Liver (tissue), 8 donors: ENCODE measurements at regions not wholly inside any gene's neighbourhood (a gene's known extent, or its start where the extent isn't known, plus 50 kb on each side); places are given as distances from the start of the nearest gene placed in this dataset.

Source experiments
- DNase-seq: peaks from one replicate; pipeline ENCODE4 v3.0.0-alpha.2; 2017; ENCODE audit warnings: low spot score
- H3K27ac ChIP-seq, 2 donors: one replicate each; pipeline ENCODE4 v1.7.0; 2013; ENCODE audit warnings: inconsistent platforms in 2 of 2, low read length in 2 of 2, control low read depth in 1 of 2, low read depth in 1 of 2, mild to moderate bottlenecking in 1 of 2
- H3K27me3 ChIP-seq, 4 donors: one replicate each; pipeline versions ENCODE4 v1.6.1 to v1.7.0; 2013; ENCODE audit warnings: low read length in 3 of 4, inconsistent platforms in 1 of 4, mild to moderate bottlenecking in 1 of 4, moderate library complexity in 1 of 4; ENCODE audit not compliant: control insufficient read depth in 4 of 4, insufficient read depth in 4 of 4
- H3K36me3 ChIP-seq, 4 donors: one replicate each; pipeline versions ENCODE4 v1.6.1 to v1.7.0; 2013; ENCODE audit warnings: low read length in 3 of 4, mild to moderate bottlenecking in 3 of 4, low read depth in 1 of 4, moderate library complexity in 1 of 4; ENCODE audit not compliant: control insufficient read depth in 4 of 4, insufficient read depth in 3 of 4
- H3K4me1 ChIP-seq, 4 donors: one replicate each; pipeline versions ENCODE4 v1.6.1 to v1.7.0; 2013; ENCODE audit warnings: low read length in 3 of 4, mild to moderate bottlenecking in 3 of 4, moderate library complexity in 1 of 4; ENCODE audit not compliant: control insufficient read depth in 4 of 4, insufficient read depth in 4 of 4
- H3K4me3 ChIP-seq, 3 donors: one replicate each; pipeline versions ENCODE4 v1.6.1 to v1.7.0; 2013; ENCODE audit warnings: low read length in 3 of 3, control low read depth in 1 of 3, low read depth in 1 of 3, mild to moderate bottlenecking in 1 of 3
- H3K9ac ChIP-seq, 2 donors: one replicate each; pipeline ENCODE4 v1.7.0; 2013; ENCODE audit warnings: low read length in 2 of 2, mild to moderate bottlenecking in 2 of 2, moderate library complexity in 2 of 2, control low read depth in 1 of 2, low read depth in 1 of 2
- H3K9me3 ChIP-seq, 4 donors: one replicate each; pipeline versions ENCODE4 v1.6.1 to v1.7.0; 2013; ENCODE audit warnings: low read length in 3 of 4; ENCODE audit not compliant: control insufficient read depth in 4 of 4
- EGR1 ChIP-seq, 2 donors: IDR thresholded peaks; 2 replicates each; pipeline ENCODE4 v1.6.1; 2016 to 2018; ENCODE audit warnings: antibody characterized with exemption in 2 of 2, low read depth in 2 of 2
- FOXA1 ChIP-seq: IDR thresholded peaks from 2 replicates; pipeline ENCODE4 v1.6.1; 2016; ENCODE audit warnings: antibody characterized with exemption
- FOXA2 ChIP-seq: IDR thresholded peaks from 2 replicates; pipeline ENCODE4 v1.6.1; 2016; ENCODE audit warnings: antibody characterized with exemption
- HNF4A ChIP-seq, 2 donors: conservative IDR thresholded peaks; 2 replicates each; pipeline ENCODE4 v1.6.1; 2016; ENCODE audit warnings: antibody characterized with exemption in 2 of 2, mild to moderate bottlenecking in 2 of 2
- HNF4G ChIP-seq: IDR thresholded peaks from 2 replicates; pipeline ENCODE4 v1.6.1; 2016; ENCODE audit warnings: antibody characterized with exemption
- JUND ChIP-seq, 2 donors: IDR thresholded peaks; 2 replicates each; pipeline ENCODE4 v1.6.1; 2016; ENCODE audit warnings: antibody characterized with exemption in 2 of 2
- NR2F2 ChIP-seq: IDR thresholded peaks from 2 replicates; pipeline ENCODE4 v1.6.1; 2016; ENCODE audit warnings: antibody characterized with exemption
- RAD21 ChIP-seq, 2 donors: IDR thresholded peaks; 2 replicates each; pipeline ENCODE4 v1.6.1; 2016; ENCODE audit warnings: antibody characterized with exemption in 2 of 2, mild to moderate bottlenecking in 2 of 2
- REST ChIP-seq: IDR thresholded peaks from 2 replicates; pipeline ENCODE4 v1.6.1; 2016; ENCODE audit warnings: antibody characterized with exemption, mild to moderate bottlenecking
- SP1 ChIP-seq: IDR thresholded peaks from 2 replicates; pipeline ENCODE4 v1.6.1; 2018; ENCODE audit warnings: antibody characterized with exemption, mild to moderate bottlenecking
- TAF1 ChIP-seq: conservative IDR thresholded peaks from 2 replicates; pipeline ENCODE4 v1.6.1; 2016; ENCODE audit warnings: antibody characterized with exemption, mild to moderate bottlenecking
- YY1 ChIP-seq: IDR thresholded peaks from 2 replicates; pipeline ENCODE4 v1.6.1; 2016; ENCODE audit warnings: antibody characterized with exemption, mild to moderate bottlenecking
- ZBTB33 ChIP-seq: IDR thresholded peaks from 2 replicates; pipeline ENCODE4 v1.6.1; 2016; ENCODE audit warnings: antibody characterized with exemption
- WGBS: extraction: QIAGEN DNeasy Blood & Tissue Kit; methylation state at CpG from one replicate; pipeline ENCODE4 v1.1.7; 2013; 5-methylcytosine and 5-hydroxymethylcytosine counted together
- TF ChIP-seq, protein P1 (sequence below): IDR thresholded peaks from 2 replicates; pipeline ENCODE4 v1.6.1; 2016; ENCODE audit warnings: antibody characterized with exemption
- TF ChIP-seq, protein P2 (sequence below): fragments of 150-350 bp; IDR thresholded peaks from 2 replicates; pipeline ENCODE4 v1.5.1; 2017; ENCODE audit warnings: improper control_type of control experiment, low read depth, low read length; ENCODE audit not compliant: missing input control
- TF ChIP-seq, protein P3 (sequence below): IDR thresholded peaks from 2 replicates; pipeline ENCODE4 v1.6.1; 2016; ENCODE audit warnings: antibody characterized with exemption
- donor health status: healthy.
- donor health status: healthy.
- donor health status: healthy.
- donor health status: healthy.
- donor health status: healthy.

GRCh38 chr3:146845361-146845760, 240.2 kb upstream of the PLSCR5 start:
- no peak for TF ChIP-seq ZBTB33
- 76% methylated on average over 3 of the region's 3 CpGs for WGBS
- no peak overlapping the region for H3K4me3 ChIP-seq
- no peak for DNase-seq
- H3K9me3 ChIP-seq: no peaks in the 10 kb centered on the region
- H3K27ac ChIP-seq: no peak overlapping the region
- no peaks in the 10 kb centered on the region for H3K4me1 ChIP-seq
- peaks cover 0 to 3% (median 0%) of the 10 kb centered on the region in 4 donors for H3K27me3 ChIP-seq
- no peak overlapping the region for H3K9ac ChIP-seq
- no peaks in the 10 kb centered on the region for H3K36me3 ChIP-seq

GRCh38 chr3:146843476-146843875, 238.3 kb upstream of the PLSCR5 start:
- no peaks in the 10 kb centered on the region for H3K4me1 ChIP-seq
- H3K9ac ChIP-seq: no peak overlapping the region
- no peaks in the 10 kb centered on the region for H3K9me3 ChIP-seq
- no peak for TF ChIP-seq JUND (IDR thresholded peaks at IDR 0.05)
- TF ChIP-seq TAF1: no peak
- no peak for TF ChIP-seq REST
- TF ChIP-seq HNF4G: no peak
- TF ChIP-seq RAD21 (IDR thresholded peaks at IDR 0.05): no peak
- TF ChIP-seq SP1: no peak
- TF ChIP-seq ZBTB33: no peak
- TF ChIP-seq HNF4A (conservative IDR thresholded peaks at IDR 0.05): no peak
- TF ChIP-seq, protein P1, sequence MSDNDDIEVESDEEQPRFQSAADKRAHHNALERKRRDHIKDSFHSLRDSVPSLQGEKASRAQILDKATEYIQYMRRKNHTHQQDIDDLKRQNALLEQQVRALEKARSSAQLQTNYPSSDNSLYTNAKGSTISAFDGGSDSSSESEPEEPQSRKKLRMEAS: no peak
- TF ChIP-seq, protein P2, sequence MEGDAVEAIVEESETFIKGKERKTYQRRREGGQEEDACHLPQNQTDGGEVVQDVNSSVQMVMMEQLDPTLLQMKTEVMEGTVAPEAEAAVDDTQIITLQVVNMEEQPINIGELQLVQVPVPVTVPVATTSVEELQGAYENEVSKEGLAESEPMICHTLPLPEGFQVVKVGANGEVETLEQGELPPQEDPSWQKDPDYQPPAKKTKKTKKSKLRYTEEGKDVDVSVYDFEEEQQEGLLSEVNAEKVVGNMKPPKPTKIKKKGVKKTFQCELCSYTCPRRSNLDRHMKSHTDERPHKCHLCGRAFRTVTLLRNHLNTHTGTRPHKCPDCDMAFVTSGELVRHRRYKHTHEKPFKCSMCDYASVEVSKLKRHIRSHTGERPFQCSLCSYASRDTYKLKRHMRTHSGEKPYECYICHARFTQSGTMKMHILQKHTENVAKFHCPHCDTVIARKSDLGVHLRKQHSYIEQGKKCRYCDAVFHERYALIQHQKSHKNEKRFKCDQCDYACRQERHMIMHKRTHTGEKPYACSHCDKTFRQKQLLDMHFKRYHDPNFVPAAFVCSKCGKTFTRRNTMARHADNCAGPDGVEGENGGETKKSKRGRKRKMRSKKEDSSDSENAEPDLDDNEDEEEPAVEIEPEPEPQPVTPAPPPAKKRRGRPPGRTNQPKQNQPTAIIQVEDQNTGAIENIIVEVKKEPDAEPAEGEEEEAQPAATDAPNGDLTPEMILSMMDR: no peak
- TF ChIP-seq EGR1 (IDR thresholded peaks at IDR 0.05; ENCODE audit: low read depth in 2 of 2): no peak
- TF ChIP-seq, protein P3, sequence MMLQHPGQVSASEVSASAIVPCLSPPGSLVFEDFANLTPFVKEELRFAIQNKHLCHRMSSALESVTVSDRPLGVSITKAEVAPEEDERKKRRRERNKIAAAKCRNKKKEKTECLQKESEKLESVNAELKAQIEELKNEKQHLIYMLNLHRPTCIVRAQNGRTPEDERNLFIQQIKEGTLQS: no peak
- no peak for TF ChIP-seq FOXA2
- no peak for TF ChIP-seq NR2F2
- TF ChIP-seq FOXA1: no peak
- no peak for TF ChIP-seq YY1
- no peak overlapping the region for H3K4me3 ChIP-seq
- no peaks in the 10 kb centered on the region for H3K36me3 ChIP-seq
- no peak overlapping the region for H3K27ac ChIP-seq
- no peak for DNase-seq
- 78% methylated on average over 1 of the region's 1 CpG for WGBS
- H3K27me3 ChIP-seq: peaks cover 0 to 5% (median 0%) of the 10 kb centered on the region in 4 donors
